ENCODE measurements at regions not wholly inside any gene's neighbourhood (a gene's known extent, or its start where the extent isn't known, plus 50 kb on each side); places are given as distances from the start of the nearest gene placed in this dataset.

- no peaks in the 10 kb centered on the region for H3K9me1 ChIP-seq (ENCODE audit: control insufficient read depth, extremely low read depth, insufficient read depth, low read length)
- dilution Hi-C loops (cut with MboI; ENCODE audit: extremely low pct_ligation_motif_present, low sequenced_read_pairs) = no loop called here
Measured at GRCh38 chr12:124713041-124713435, 145.6 kb upstream of the NCOR2 start.

GRCh38 chr12:124711344-124711743 is 143.9 kb upstream of the NCOR2 start:
- H3K27me3 ChIP-seq (ENCODE audit: control insufficient read depth, extremely low read depth, insufficient read depth, low read length) = peaks cover 4% of the 10 kb centered on the region
- no peaks in the 10 kb centered on the region for H3K36me3 ChIP-seq (ENCODE audit: control insufficient read depth in 2 of 2, extremely low read depth in 1 of 2, insufficient read depth in 2 of 2, low read length in 2 of 2)
- FAIRE-seq (no peak), DNase-seq (ENCODE audit: low read depth, low spot score) (no peak)
- dilution Hi-C loops (cut with MboI; ENCODE audit: extremely low pct_ligation_motif_present, low sequenced_read_pairs) = no loop called here
- H2AFZ ChIP-seq (ENCODE audit: control insufficient read depth, low read length) = no peak overlapping the region
- TF ChIP-seq CTCF (optimal IDR thresholded peaks at IDR 0.05 in 1 of 3, IDR thresholded peaks at IDR 0.05 in 1 of 3, conservative IDR thresholded peaks at IDR 0.05 in 1 of 3; ENCODE audit: extremely low read depth in 1 of 3, insufficient read depth in 2 of 3, low read length in 3 of 3) (no peak), EZH2 (IDR thresholded peaks at IDR 0.05; ENCODE audit: low read length) (no peak)
- peaks cover 21% of the 10 kb centered on the region for H3K4me1 ChIP-seq (ENCODE audit: control insufficient read depth, extremely low read depth, insufficient read depth, low read length)
- no peaks in the 10 kb centered on the region for H3K9me3 ChIP-seq (ENCODE audit: control insufficient read depth, low read depth, low read length)
- H3K9me1 ChIP-seq (ENCODE audit: control insufficient read depth, extremely low read depth, insufficient read depth, low read length) = no peaks in the 10 kb centered on the region
- no peak overlapping the region for H3K9ac ChIP-seq (ENCODE audit: control insufficient read depth, extremely low read depth, insufficient read depth, low read length)
- H3K4me3 ChIP-seq (ENCODE audit: control insufficient read depth in 2 of 3, extremely low read depth in 1 of 3, insufficient read depth in 2 of 3, low read depth in 1 of 3, low read length in 3 of 3) = no peak overlapping the region
- H4K20me1 ChIP-seq (ENCODE audit: control insufficient read depth, extremely low read depth, insufficient read depth, low read length) = no peaks in the 10 kb centered on the region
- no peaks in the 10 kb centered on the region for H3K79me2 ChIP-seq (ENCODE audit: control insufficient read depth, insufficient read depth, low read length)
- no peak overlapping the region for H3K4me2 ChIP-seq (ENCODE audit: control insufficient read depth, extremely low read depth, insufficient read depth, low read depth, low read length)
- H3K27ac ChIP-seq (ENCODE audit: control insufficient read depth, insufficient read depth, low read length) = no peak overlapping the region

More at GRCh38 chr12:124713041-124713435, 145.6 kb upstream of the NCOR2 start:
- TF ChIP-seq CTCF (optimal IDR thresholded peaks at IDR 0.05 in 1 of 3, IDR thresholded peaks at IDR 0.05 in 1 of 3, conservative IDR thresholded peaks at IDR 0.05 in 1 of 3; ENCODE audit: extremely low read depth in 1 of 3, insufficient read depth in 2 of 3, low read length in 3 of 3) (no peak), EZH2 (IDR thresholded peaks at IDR 0.05; ENCODE audit: low read length) (no peak)
- FAIRE-seq (peak; percentile 58), DNase-seq (ENCODE audit: low read depth, low spot score) (no peak)
- peak overlapping the region; percentile 88 for H3K4me2 ChIP-seq (ENCODE audit: control insufficient read depth, extremely low read depth, insufficient read depth, low read depth, low read length)
- no peaks in the 10 kb centered on the region for H3K9me3 ChIP-seq (ENCODE audit: control insufficient read depth, low read depth, low read length)
- H3K4me1 ChIP-seq (ENCODE audit: control insufficient read depth, extremely low read depth, insufficient read depth, low read length) = peaks cover 21% of the 10 kb centered on the region
- H2AFZ ChIP-seq (ENCODE audit: control insufficient read depth, low read length) = peak overlapping the region; percentile 67
- H3K9ac ChIP-seq (ENCODE audit: control insufficient read depth, extremely low read depth, insufficient read depth, low read length) = peak overlapping the region; percentile 74
- H4K20me1 ChIP-seq (ENCODE audit: control insufficient read depth, extremely low read depth, insufficient read depth, low read length) = no peaks in the 10 kb centered on the region
- H3K4me3 ChIP-seq (ENCODE audit: control insufficient read depth in 2 of 3, extremely low read depth in 1 of 3, insufficient read depth in 2 of 3, low read depth in 1 of 3, low read length in 3 of 3) = peak overlapping the region in 1 of 3 experiments; percentile 57
- H3K27me3 ChIP-seq (ENCODE audit: control insufficient read depth, extremely low read depth, insufficient read depth, low read length) = no peaks in the 10 kb centered on the region
- H3K36me3 ChIP-seq (ENCODE audit: control insufficient read depth in 2 of 2, extremely low read depth in 1 of 2, insufficient read depth in 2 of 2, low read length in 2 of 2) = no peaks in the 10 kb centered on the region
- no peaks in the 10 kb centered on the region for H3K79me2 ChIP-seq (ENCODE audit: control insufficient read depth, insufficient read depth, low read length)
- H3K27ac ChIP-seq (ENCODE audit: control insufficient read depth, insufficient read depth, low read length) = peak overlapping the region; percentile 71
